Kidney (tissue), 13 donors: ENCODE measurements at regions not wholly inside any gene's neighbourhood (a gene's known extent, or its start where the extent isn't known, plus 50 kb on each side); places are given as distances from the start of the nearest gene placed in this dataset.

Experiments used
- DNase-seq, 5 donors: peaks; one replicate each; pipeline ENCODE4 v3.0.0-alpha.2; 2013 to 2020
- FAIRE-seq: peaks from 2 replicates; lab custom pipeline; 2012; peaks lifted over from hg19 to GRCh38; lab: Jason Lieb, UNC
- H3K27ac ChIP-seq, 2 donors: one replicate each; pipeline ENCODE4 v1.7.0; 2013; ENCODE audit warnings: low read depth in 2 of 2, low read length in 2 of 2, inconsistent platforms in 1 of 2
- H3K27me3 ChIP-seq: one replicate; pipeline ENCODE4 v1.7.1; 2013; ENCODE audit warnings: low read length, inconsistent platforms; ENCODE audit not compliant: control insufficient read depth, insufficient read depth
- H3K36me3 ChIP-seq, 3 donors: one replicate each; pipeline versions ENCODE4 v1.7.0 to v1.7.1; 2013; ENCODE audit warnings: low read length in 3 of 3, control low read depth in 1 of 3, inconsistent platforms in 1 of 3; ENCODE audit not compliant: insufficient read depth in 3 of 3, control insufficient read depth in 2 of 3
- H3K4me1 ChIP-seq, 3 donors: one replicate each; pipeline versions ENCODE4 v1.7.0 to v1.7.1; 2013; ENCODE audit warnings: low read length in 3 of 3, inconsistent platforms in 1 of 3, low read depth in 1 of 3; ENCODE audit not compliant: control insufficient read depth in 2 of 3, insufficient read depth in 2 of 3
- H3K4me3 ChIP-seq, 3 donors: one replicate each; pipeline versions ENCODE4 v1.7.0 to v1.8.1; 2013; ENCODE audit warnings: low read length in 3 of 3, control low read depth in 1 of 3, inconsistent platforms in 1 of 3
- H3K9ac ChIP-seq, 3 donors: one replicate each; pipeline versions ENCODE4 v1.7.0 to v1.7.1; 2013; ENCODE audit warnings: low read length in 3 of 3, control low read depth in 1 of 3, inconsistent platforms in 1 of 3
- H3K9me3 ChIP-seq, 3 donors: one replicate each; pipeline versions ENCODE4 v1.7.0 to v1.7.1; 2013; ENCODE audit warnings: low read length in 3 of 3, control low read depth in 1 of 3, inconsistent platforms in 1 of 3; ENCODE audit not compliant: control insufficient read depth in 2 of 3, insufficient read depth in 1 of 3
- intact Hi-C: fragments of 100-400 bp; cut with DNase I; formaldehyde crosslinking; loops from one replicate; pipeline ENCODE4 v1.11.1; 2022
- TF ChIP-seq, protein P1 (sequence below): IDR thresholded peaks from 3 replicates; pipeline ENCODE4 v1.5.1; 2012; ENCODE audit warnings: mild to moderate bottlenecking, moderate library complexity, borderline replicate concordance; ENCODE audit not compliant: insufficient read depth; ENCODE audit errors: extremely low read depth
- donor health status: control.
- donor health status: control.
- donor health status: control.
- donor health status: control.
- donor health status: control.
- donor health status: DM: yes; HTN: yes; CAD: no.
- donor health status: Normal renal cell carcinoma (clear cell type).

DNA sequence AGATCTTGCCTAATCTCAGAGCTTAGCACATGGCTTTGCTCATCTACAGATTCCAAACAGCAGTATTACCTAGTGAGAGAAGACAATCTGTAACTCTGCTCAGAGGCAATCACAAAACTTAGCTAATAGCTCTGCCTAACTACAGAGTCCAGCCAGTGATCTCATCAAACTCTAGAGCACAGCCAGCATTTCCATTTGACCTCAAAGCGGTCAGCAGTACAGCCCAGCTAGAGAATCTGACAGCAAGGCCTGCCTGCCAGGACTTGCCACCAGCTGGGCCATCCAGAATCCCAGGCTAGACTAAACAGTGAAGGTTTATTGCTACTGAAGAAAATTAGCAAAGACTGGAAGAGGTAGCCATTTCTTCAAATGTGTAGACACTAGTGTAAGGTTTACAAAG, 217.9 kb upstream of the VLDLR start:
- Histone ChIP-seq H3K27me3 (no peaks in the 10 kb centered on the region), H3K36me3 (no peaks in the 10 kb centered on the region), H3K9ac (no peak overlapping the region), H3K4me1 (no peaks in the 10 kb centered on the region), H3K27ac (no peak overlapping the region), H3K4me3 (no peak overlapping the region), H3K9me3 (no peaks in the 10 kb centered on the region)
- no peak for FAIRE-seq
- no peak for DNase-seq
- intact Hi-C loops, result no loop called here
- TF ChIP-seq, protein P1, sequence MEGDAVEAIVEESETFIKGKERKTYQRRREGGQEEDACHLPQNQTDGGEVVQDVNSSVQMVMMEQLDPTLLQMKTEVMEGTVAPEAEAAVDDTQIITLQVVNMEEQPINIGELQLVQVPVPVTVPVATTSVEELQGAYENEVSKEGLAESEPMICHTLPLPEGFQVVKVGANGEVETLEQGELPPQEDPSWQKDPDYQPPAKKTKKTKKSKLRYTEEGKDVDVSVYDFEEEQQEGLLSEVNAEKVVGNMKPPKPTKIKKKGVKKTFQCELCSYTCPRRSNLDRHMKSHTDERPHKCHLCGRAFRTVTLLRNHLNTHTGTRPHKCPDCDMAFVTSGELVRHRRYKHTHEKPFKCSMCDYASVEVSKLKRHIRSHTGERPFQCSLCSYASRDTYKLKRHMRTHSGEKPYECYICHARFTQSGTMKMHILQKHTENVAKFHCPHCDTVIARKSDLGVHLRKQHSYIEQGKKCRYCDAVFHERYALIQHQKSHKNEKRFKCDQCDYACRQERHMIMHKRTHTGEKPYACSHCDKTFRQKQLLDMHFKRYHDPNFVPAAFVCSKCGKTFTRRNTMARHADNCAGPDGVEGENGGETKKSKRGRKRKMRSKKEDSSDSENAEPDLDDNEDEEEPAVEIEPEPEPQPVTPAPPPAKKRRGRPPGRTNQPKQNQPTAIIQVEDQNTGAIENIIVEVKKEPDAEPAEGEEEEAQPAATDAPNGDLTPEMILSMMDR, result no peak

DNA sequence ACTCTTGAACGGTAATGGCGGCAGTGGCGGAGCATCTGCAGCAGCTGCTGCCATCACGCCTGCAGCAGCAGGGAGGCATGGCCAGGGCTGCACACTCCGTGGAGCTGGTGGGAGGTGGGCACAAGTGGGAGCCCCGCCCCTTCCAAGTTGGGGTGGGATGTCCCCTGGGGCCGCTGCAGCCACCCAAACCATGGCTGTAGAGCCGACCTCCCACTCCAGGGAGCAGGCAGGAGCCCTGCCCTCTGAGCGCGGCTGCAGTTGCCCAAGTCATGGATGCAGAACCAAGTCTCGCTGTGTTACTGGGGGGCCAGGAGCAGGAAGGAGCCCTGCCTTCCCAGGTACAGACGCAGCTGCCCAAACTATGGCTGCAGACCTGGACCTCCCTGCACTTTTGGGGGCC, 215.3 kb upstream of the VLDLR start:
- no peaks in the 10 kb centered on the region for H3K4me1 ChIP-seq
- FAIRE-seq (no peak), DNase-seq (peak in 1 of 5 donors; percentile 64)
- TF ChIP-seq, protein P1, result no peak
- no peak overlapping the region for H3K4me3 ChIP-seq
- H3K9me3 ChIP-seq, result no peaks in the 10 kb centered on the region
- H3K27me3 ChIP-seq, result no peaks in the 10 kb centered on the region
- intact Hi-C loops, result no loop called here
- no peak overlapping the region for H3K9ac ChIP-seq
- H3K36me3 ChIP-seq, result no peaks in the 10 kb centered on the region
- no peak overlapping the region for H3K27ac ChIP-seq

GRCh38 chr9:2407450-2407849, 214.1 kb upstream of the VLDLR start:
- no peak overlapping the region for H3K4me3 ChIP-seq
- no peak for DNase-seq
- no peak for FAIRE-seq
- no peaks in the 10 kb centered on the region for H3K27me3 ChIP-seq
- intact Hi-C loops, result no loop called here
- TF ChIP-seq, protein P1, result no peak
- H3K27ac ChIP-seq, result no peak overlapping the region
- H3K4me1 ChIP-seq, result peaks cover 0 to 3% (median 0%) of the 10 kb centered on the region in 3 donors
- no peaks in the 10 kb centered on the region for H3K36me3 ChIP-seq
- H3K9ac ChIP-seq, result no peak overlapping the region
- no peaks in the 10 kb centered on the region for H3K9me3 ChIP-seq
